ENCODE measurements at regions not wholly inside any gene's neighbourhood (a gene's known extent, or its start where the extent isn't known, plus 50 kb on each side); places are given as distances from the start of the nearest gene placed in this dataset.

GRCh38 chr5:12093586-12093985, 189.3 kb upstream of the CTNND2 start:
- TF ChIP-seq, protein P1, sequence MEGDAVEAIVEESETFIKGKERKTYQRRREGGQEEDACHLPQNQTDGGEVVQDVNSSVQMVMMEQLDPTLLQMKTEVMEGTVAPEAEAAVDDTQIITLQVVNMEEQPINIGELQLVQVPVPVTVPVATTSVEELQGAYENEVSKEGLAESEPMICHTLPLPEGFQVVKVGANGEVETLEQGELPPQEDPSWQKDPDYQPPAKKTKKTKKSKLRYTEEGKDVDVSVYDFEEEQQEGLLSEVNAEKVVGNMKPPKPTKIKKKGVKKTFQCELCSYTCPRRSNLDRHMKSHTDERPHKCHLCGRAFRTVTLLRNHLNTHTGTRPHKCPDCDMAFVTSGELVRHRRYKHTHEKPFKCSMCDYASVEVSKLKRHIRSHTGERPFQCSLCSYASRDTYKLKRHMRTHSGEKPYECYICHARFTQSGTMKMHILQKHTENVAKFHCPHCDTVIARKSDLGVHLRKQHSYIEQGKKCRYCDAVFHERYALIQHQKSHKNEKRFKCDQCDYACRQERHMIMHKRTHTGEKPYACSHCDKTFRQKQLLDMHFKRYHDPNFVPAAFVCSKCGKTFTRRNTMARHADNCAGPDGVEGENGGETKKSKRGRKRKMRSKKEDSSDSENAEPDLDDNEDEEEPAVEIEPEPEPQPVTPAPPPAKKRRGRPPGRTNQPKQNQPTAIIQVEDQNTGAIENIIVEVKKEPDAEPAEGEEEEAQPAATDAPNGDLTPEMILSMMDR (IDR thresholded peaks at IDR 0.05), result no peak
- no peak for TF ChIP-seq POLR2AphosphoS5 (IDR thresholded peaks at IDR 0.05)
- no peak for TF ChIP-seq POLR2A (IDR thresholded peaks at IDR 0.05)
- no peak for TF ChIP-seq EP300 (IDR thresholded peaks at IDR 0.05)
